HCT116 (cell line): ENCODE measurements at regions not wholly inside any gene's neighbourhood (a gene's known extent, or its start where the extent isn't known, plus 50 kb on each side); places are given as distances from the start of the nearest gene placed in this dataset.

Experiments
- ATAC-seq: fragments of 200-7000 bp; cut with Tn5 transposase; 2 replicates; pipeline ENCODE4 v1.9.1; 2020; ENCODE audit warnings: mild to moderate bottlenecking, moderate library complexity
- BruUV-seq: library from RNA; stranded (reverse); fragments of 400-500 nt; replicated peaks from 2 replicates; lab custom pipeline; 2021; lab: Mats Ljungman, UMichigan
- CTCF ChIA-PET: fragments of 300-600 bp; sonication (Branson Sonifier 250); formaldehyde crosslinking; loops from one replicate; lab custom pipeline; 2021; ENCODE audit warnings: antibody characterized with exemption; lab: Charles Lee
- POLR2A ChIA-PET: fragments of 300-600, 350-600 bp; sonication (Branson Sonifier 250); formaldehyde crosslinking; loops from one replicate; lab custom pipeline; 2021; ENCODE audit warnings: antibody characterized with exemption; lab: Charles Lee
- RAD21 ChIA-PET, 2 experiments: fragments of 300-600 bp; sonication (Branson Sonifier 250); formaldehyde crosslinking; loops; one replicate each; lab custom pipeline; 2023; ENCODE audit warnings: low total read pairs in 2 of 2; ENCODE audit not compliant: uncharacterized antibody in 2 of 2, unreplicated experiment in 2 of 2, low non-redundant PET in 1 of 2; lab: Charles Lee
- DNase-seq: peaks from one replicate; pipeline ENCODE4 v3.0.0-alpha.2; 2010; ENCODE audit warnings: low read depth, low spot score
- H2AFZ ChIP-seq: fragments of 200-600 bp; shearing (Covaris generic), sonication (generic); 2 replicates; pipeline ENCODE4 v1.6.1; 2017; ENCODE audit warnings: low read depth, mixed run types, mixed read lengths, antibody characterized with exemption, low read length; ENCODE audit not compliant: poor library complexity, severe bottlenecking
- H3K27ac ChIP-seq: 2 replicates; pipeline ENCODE4 v1.5.1; 2012; ENCODE audit warnings: low read depth, low read length
- H3K27me3 ChIP-seq: fragments of 200-600 bp; sonication (generic); 2 replicates; pipeline ENCODE4 v1.6.1; 2016; ENCODE audit warnings: mixed run types, low read length, mixed read lengths; ENCODE audit not compliant: insufficient read depth
- H3K36me3 ChIP-seq, 2 experiments: fragments of 200-500 bp in 1 of 2; fragments of 200-600 bp in 1 of 2; sonication (Bioruptor generic) in 1 of 2; sonication (generic) in 1 of 2; 2 replicates each; pipeline versions ENCODE4 v1.5.1 to v1.6.1; 2014 to 2016; ENCODE audit warnings: low read length in 2 of 2, inconsistent platforms in 1 of 2, mixed read lengths in 1 of 2, mixed run types in 1 of 2; ENCODE audit not compliant: insufficient read depth in 2 of 2, control insufficient read depth in 1 of 2
- H3K4me1 ChIP-seq, 2 experiments: fragments of 200-600 bp in 1 of 2; sonication (generic) in 1 of 2; 2 replicates each; pipeline versions ENCODE4 v1.5.1 to v1.6.1; 2012 to 2017; ENCODE audit warnings: low read length in 2 of 2, inconsistent platforms in 1 of 2, mild to moderate bottlenecking in 1 of 2, mixed read lengths in 1 of 2, mixed run types in 1 of 2, moderate library complexity in 1 of 2; ENCODE audit not compliant: insufficient read depth in 2 of 2, control insufficient read depth in 1 of 2
- H3K4me2 ChIP-seq: fragments of 200-600 bp; sonication (generic); 2 replicates; pipeline ENCODE4 v1.6.1; 2017; ENCODE audit warnings: mixed run types, low read length, mixed read lengths
- H3K4me3 ChIP-seq, 2 experiments: fragments of 200-600 bp in 1 of 2; sonication (generic) in 1 of 2; replicated peaks in 1 of 2; 2 replicates each; pipeline ENCODE4 v1.5.1; 2011 to 2016; ENCODE audit warnings: low read length in 2 of 2, control low read depth in 1 of 2, low read depth in 1 of 2, mild to moderate bottlenecking in 1 of 2, mixed read lengths in 1 of 2, mixed run types in 1 of 2
- H3K79me2 ChIP-seq: fragments of 200-600 bp; sonication (generic); 2 replicates; pipeline ENCODE4 v1.6.1; 2017; ENCODE audit warnings: mild to moderate bottlenecking, mixed run types, low read length, moderate library complexity, mixed read lengths; ENCODE audit not compliant: insufficient read depth
- H3K9ac ChIP-seq: fragments of 200-600 bp; sonication (generic); 2 replicates; pipeline ENCODE4 v1.6.1; 2016; ENCODE audit warnings: low read length, mixed read lengths
- H3K9me2 ChIP-seq: fragments of 200-600 bp; sonication (generic), shearing (Covaris generic); 2 replicates; pipeline ENCODE4 v1.6.1; 2017; ENCODE audit warnings: mixed run types, mild to moderate bottlenecking, moderate library complexity; ENCODE audit not compliant: insufficient read depth
- H3K9me3 ChIP-seq, 2 experiments: fragments of 200-500 bp in 1 of 2; fragments of 200-600 bp in 1 of 2; sonication (Bioruptor generic) in 1 of 2; sonication (generic) in 1 of 2; 2 replicates each; pipeline ENCODE4 v1.6.1; 2014 to 2017; ENCODE audit warnings: low read length in 2 of 2, mixed read lengths in 2 of 2, inconsistent platforms in 1 of 2, low read depth in 1 of 2, mild to moderate bottlenecking in 1 of 2, mixed run types in 1 of 2, moderate library complexity in 1 of 2; ENCODE audit not compliant: control insufficient read depth in 1 of 2, insufficient read depth in 1 of 2
- H4K20me1 ChIP-seq: fragments of 200-600 bp; sonication (generic), shearing (Covaris generic); 2 replicates; pipeline ENCODE4 v1.6.1; 2017; ENCODE audit warnings: mixed run types, mild to moderate bottlenecking, moderate library complexity; ENCODE audit not compliant: insufficient read depth
- ATF3 ChIP-seq: IDR thresholded peaks from 2 replicates; pipeline ENCODE4 v1.6.1; 2012
- CBX3 ChIP-seq: IDR thresholded peaks from 2 replicates; pipeline ENCODE4 v1.6.1; 2012; ENCODE audit warnings: low read depth
- CEBPB ChIP-seq: IDR thresholded peaks from 2 replicates; pipeline ENCODE4 v1.6.1; 2012; ENCODE audit warnings: low read depth
- EGR1 ChIP-seq: IDR thresholded peaks from 2 replicates; pipeline ENCODE4 v1.6.1; 2012; ENCODE audit warnings: low read depth
- ELF1 ChIP-seq: IDR thresholded peaks from 2 replicates; pipeline ENCODE4 v1.6.1; 2012; ENCODE audit warnings: low read depth, borderline replicate concordance
- EZH2 ChIP-seq: fragments of 200-600 bp; sonication (generic); IDR thresholded peaks from 2 replicates; pipeline ENCODE4 v1.6.1; 2017; ENCODE audit warnings: antibody characterized with exemption, mixed run types
- EZH2phosphoT487 ChIP-seq: fragments of 200-600 bp; IDR thresholded peaks from 2 replicates; pipeline ENCODE4 v1.6.1; 2018; ENCODE audit warnings: antibody characterized with exemption, borderline replicate concordance
- FOSL1 ChIP-seq: IDR thresholded peaks from 2 replicates; pipeline ENCODE4 v1.6.1; 2012; ENCODE audit warnings: low read depth
- JUND ChIP-seq: IDR thresholded peaks from 2 replicates; pipeline ENCODE4 v1.6.1; 2012
- REST ChIP-seq: IDR thresholded peaks from 2 replicates; pipeline ENCODE4 v1.6.1; 2012; ENCODE audit warnings: low read depth
- SIN3A ChIP-seq: IDR thresholded peaks from 2 replicates; pipeline ENCODE4 v1.6.1; 2012; ENCODE audit warnings: low read depth
- SRF ChIP-seq: IDR thresholded peaks from 2 replicates; pipeline ENCODE4 v1.6.1; 2012; ENCODE audit warnings: low read depth
- TCF7L2 ChIP-seq: IDR thresholded peaks from 2 replicates; pipeline ENCODE4 v1.7.0; 2011; ENCODE audit warnings: borderline replicate concordance, inconsistent platforms; ENCODE audit not compliant: insufficient read depth, insufficient read length; ENCODE audit errors: extremely low read depth
- ZFX ChIP-seq: fragments of 450-650 bp; IDR thresholded peaks from 2 replicates; pipeline ENCODE4 v1.6.1; 2017
- ZNF274 ChIP-seq: fragments of 200-500 bp; sonication (Bioruptor generic); IDR thresholded peaks from 2 replicates; pipeline ENCODE4 v1.6.1; 2014; ENCODE audit warnings: mild to moderate bottlenecking, low read depth, low read length, inconsistent platforms
- intact Hi-C: fragments of 100-400 bp; cut with micrococcal nuclease; formaldehyde crosslinking; loops from 2 replicates; pipeline ENCODE4 v1.10.0; 2022

- TF ChIP-seq EZH2phosphoT487 (no peak), ATF3 (no peak), SIN3A (no peak), ELF1 (no peak), CEBPB (no peak), EZH2 (no peak), EGR1 (no peak), FOSL1 (no peak), ZFX (no peak)
- ChIA-PET RAD21 (no interaction called here), CTCF (no interaction called here), POLR2A (no interaction called here)
- no TSS peak for BruUV-seq
- no peaks in the 10 kb centered on the region for H4K20me1 ChIP-seq
- no peak overlapping the region for H2AFZ ChIP-seq
- no peak overlapping the region for H3K9ac ChIP-seq
- H3K4me1 ChIP-seq = no peaks in the 10 kb centered on the region
- H3K9me3 ChIP-seq = no peaks in the 10 kb centered on the region
- ATAC-seq = no peak
- H3K4me2 ChIP-seq = no peak overlapping the region
- H3K9me2 ChIP-seq = no peaks in the 10 kb centered on the region
- H3K79me2 ChIP-seq = no peaks in the 10 kb centered on the region
- no peak overlapping the region for H3K4me3 ChIP-seq
- no peak overlapping the region for H3K27ac ChIP-seq
- no peak for DNase-seq
- intact Hi-C loops = no loop called here
- no peaks in the 10 kb centered on the region for H3K27me3 ChIP-seq
- H3K36me3 ChIP-seq = no peaks in the 10 kb centered on the region
Observed at GRCh38 chr6:121835662-121836061, 400.2 kb downstream of the GJA1 start.

DNA sequence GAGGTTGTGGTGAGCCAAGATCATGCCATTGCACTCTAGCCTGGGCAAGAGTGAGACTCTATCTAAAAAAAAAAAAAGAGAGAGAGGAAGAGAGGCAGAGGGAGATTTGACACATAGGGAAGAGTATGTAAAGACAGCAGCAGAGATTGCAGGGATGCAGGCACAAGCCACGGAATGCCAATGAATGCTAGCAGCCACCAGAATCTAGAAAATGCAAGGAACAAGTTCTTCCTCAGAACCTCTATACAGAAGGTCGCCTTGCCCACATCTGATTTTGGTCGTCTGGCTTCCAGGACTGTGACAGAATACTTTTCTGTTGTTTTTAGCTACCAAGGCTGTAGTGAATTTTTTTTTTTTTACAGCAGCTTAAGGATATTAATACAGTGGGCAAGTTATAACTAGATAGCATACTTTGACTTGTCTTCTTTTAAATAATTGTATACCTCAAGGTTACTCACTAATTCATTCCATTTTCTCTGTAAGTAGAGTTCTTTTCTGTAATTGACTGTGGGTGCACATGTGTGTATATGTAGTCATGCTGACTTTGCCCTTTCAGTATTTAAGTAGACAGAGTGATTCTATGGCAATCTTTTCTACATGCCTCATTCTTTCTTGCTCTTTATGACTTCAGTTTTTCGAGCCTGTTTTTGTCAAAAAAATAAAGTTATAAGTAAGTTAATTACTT, 402.2 kb downstream of the GJA1 start:
- CTCF ChIA-PET = no interaction called here
- Histone ChIP-seq H3K9me2 (no peaks in the 10 kb centered on the region), H3K9me3 (no peaks in the 10 kb centered on the region), H3K27ac (no peak overlapping the region), H3K79me2 (no peaks in the 10 kb centered on the region), H4K20me1 (no peaks in the 10 kb centered on the region), H3K36me3 (no peaks in the 10 kb centered on the region), H3K4me3 (no peak overlapping the region), H3K4me1 (no peaks in the 10 kb centered on the region), H3K4me2 (no peak overlapping the region), H3K27me3 (no peaks in the 10 kb centered on the region), H3K9ac (no peak overlapping the region), H2AFZ (no peak overlapping the region)
- no TSS peak for BruUV-seq
- TF ChIP-seq ZNF274 (no peak), TCF7L2 (no peak), ZFX (no peak), CBX3 (no peak), EGR1 (no peak), FOSL1 (no peak), REST (no peak), JUND (no peak), SRF (no peak), EZH2 (no peak)
- no peak for ATAC-seq
- RAD21 ChIA-PET = no interaction called here
- DNase-seq = no peak
- intact Hi-C loops = no loop called here
- POLR2A ChIA-PET = no interaction called here
